ENCODE measurements at regions not wholly inside any gene's neighbourhood (a gene's known extent, or its start where the extent isn't known, plus 50 kb on each side); places are given as distances from the start of the nearest gene placed in this dataset.
"Not testable (repeated sequence)": the region's sequence is repeated elsewhere in the genome, so short reads cannot be mapped to it uniquely, and the experiment has no call there.

- no peak for DNase-seq (ENCODE audit: low spot score)
Observed at GRCh38 chr2:179331061-179331460, 66.4 kb upstream of the SESTD1 start.

- DNase-seq (ENCODE audit: low spot score), result no peak
Observed at GRCh38 chr2:179322289-179322688, 57.7 kb upstream of the SESTD1 start.

- DNase-seq (ENCODE audit: low spot score), result not testable (repeated sequence)
Observed at GRCh38 chr2:179321034-179321433, 56.4 kb upstream of the SESTD1 start.

- DNase-seq (ENCODE audit: low spot score), result not testable (repeated sequence)
Observed at GRCh38 chr2:179314729-179315128, 50.1 kb upstream of the SESTD1 start.
